Lower leg skin (tissue), 3 donors: ENCODE measurements at regions not wholly inside any gene's neighbourhood (a gene's known extent, or its start where the extent isn't known, plus 50 kb on each side); places are given as distances from the start of the nearest gene placed in this dataset.

ENCODE experiments used
- POLR2A ChIP-seq, 2 donors: fragments of 450-650 bp; IDR thresholded peaks; one replicate each; pipeline ENCODE4 v1.6.1; 2016 to 2017; ENCODE audit warnings: antibody characterized with exemption in 2 of 2, mild to moderate bottlenecking in 1 of 2, moderate library complexity in 1 of 2
- TF ChIP-seq, protein P1 (sequence below), 3 donors: fragments of 450-650 bp; IDR thresholded peaks; one replicate each; pipeline ENCODE4 v1.5.1; 2016; ENCODE audit warnings: antibody characterized with exemption in 3 of 3, mild to moderate bottlenecking in 3 of 3, moderate library complexity in 2 of 3

DNA sequence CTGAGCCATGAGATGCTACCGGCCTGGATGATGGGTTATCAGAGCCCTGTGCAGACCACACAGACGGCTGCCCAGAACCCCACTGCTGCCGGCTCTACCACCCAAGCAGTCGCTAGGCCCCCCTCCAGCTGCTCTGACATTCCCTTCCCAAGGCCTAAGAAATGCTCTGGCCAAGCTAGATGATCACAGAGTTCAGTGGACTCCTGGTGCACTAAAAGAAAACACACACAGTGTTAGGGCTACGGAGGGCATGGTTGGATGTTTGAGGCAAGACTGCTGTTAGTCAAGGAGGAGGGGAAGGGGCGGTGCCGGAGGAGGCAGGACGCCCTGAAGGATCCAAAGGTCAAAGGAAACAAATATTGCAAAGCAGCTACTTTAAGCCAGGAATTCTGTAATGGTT lies 174.5 kb downstream of the MYCN start:
- TF ChIP-seq, protein P1, sequence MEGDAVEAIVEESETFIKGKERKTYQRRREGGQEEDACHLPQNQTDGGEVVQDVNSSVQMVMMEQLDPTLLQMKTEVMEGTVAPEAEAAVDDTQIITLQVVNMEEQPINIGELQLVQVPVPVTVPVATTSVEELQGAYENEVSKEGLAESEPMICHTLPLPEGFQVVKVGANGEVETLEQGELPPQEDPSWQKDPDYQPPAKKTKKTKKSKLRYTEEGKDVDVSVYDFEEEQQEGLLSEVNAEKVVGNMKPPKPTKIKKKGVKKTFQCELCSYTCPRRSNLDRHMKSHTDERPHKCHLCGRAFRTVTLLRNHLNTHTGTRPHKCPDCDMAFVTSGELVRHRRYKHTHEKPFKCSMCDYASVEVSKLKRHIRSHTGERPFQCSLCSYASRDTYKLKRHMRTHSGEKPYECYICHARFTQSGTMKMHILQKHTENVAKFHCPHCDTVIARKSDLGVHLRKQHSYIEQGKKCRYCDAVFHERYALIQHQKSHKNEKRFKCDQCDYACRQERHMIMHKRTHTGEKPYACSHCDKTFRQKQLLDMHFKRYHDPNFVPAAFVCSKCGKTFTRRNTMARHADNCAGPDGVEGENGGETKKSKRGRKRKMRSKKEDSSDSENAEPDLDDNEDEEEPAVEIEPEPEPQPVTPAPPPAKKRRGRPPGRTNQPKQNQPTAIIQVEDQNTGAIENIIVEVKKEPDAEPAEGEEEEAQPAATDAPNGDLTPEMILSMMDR (IDR thresholded peaks at IDR 0.05): no peak
- no peak for TF ChIP-seq POLR2A (IDR thresholded peaks at IDR 0.05)
